ENCODE measurements at regions not wholly inside any gene's neighbourhood (a gene's known extent, or its start where the extent isn't known, plus 50 kb on each side); places are given as distances from the start of the nearest gene placed in this dataset.
"Not testable (repeated sequence)": the region's sequence is repeated elsewhere in the genome, so short reads cannot be mapped to it uniquely, and the experiment has no call there.

GRCh38 chr6:164602415-164602814 is 707.0 kb downstream of the C6orf118 start:
- TF ChIP-seq CTBP1 (IDR thresholded peaks at IDR 0.05; ENCODE audit: borderline replicate concordance); TARDBP (IDR thresholded peaks at IDR 0.05); ELF4 (IDR thresholded peaks at IDR 0.05); SUZ12 (IDR thresholded peaks at IDR 0.05); ARNT (IDR thresholded peaks at IDR 0.05); ZNF384 (IDR thresholded peaks at IDR 0.05); LEF1 (IDR thresholded peaks at IDR 0.05; ENCODE audit: borderline replicate concordance); FOXM1 (IDR thresholded peaks at IDR 0.05; ENCODE audit: borderline replicate concordance); FOXA1 (IDR thresholded peaks at IDR 0.05); FOXK2 (IDR thresholded peaks at IDR 0.05); HDGF (IDR thresholded peaks at IDR 0.05; ENCODE audit: borderline replicate concordance); NFRKB (IDR thresholded peaks at IDR 0.05): not testable (repeated sequence)

Measured in HEK293T (cell line).